ENCODE measurements at regions not wholly inside any gene's neighbourhood (a gene's known extent, or its start where the extent isn't known, plus 50 kb on each side); places are given as distances from the start of the nearest gene placed in this dataset.

GRCh38 chr1:11400567-11400966 is 78.4 kb upstream of the DISP3 start:
- Histone ChIP-seq H3K36me3 (replicated peaks; ENCODE audit: insufficient read depth, low read length) (no peaks in the 10 kb centered on the region), H3K27me3 (replicated peaks; ENCODE audit: insufficient read depth, low read length) (peaks cover 82% of the 10 kb centered on the region), H3F3A (ENCODE audit: insufficient read depth, low read length) (no peaks in the 10 kb centered on the region), H3K9ac (ENCODE audit: low read length) (no peak overlapping the region), H3K9me2 (replicated peaks; ENCODE audit: insufficient read depth, low read length) (no peaks in the 10 kb centered on the region), H3K79me2 (ENCODE audit: low read length) (no peaks in the 10 kb centered on the region), H3K9me3 (replicated peaks; ENCODE audit: insufficient read depth, low read length) (no peaks in the 10 kb centered on the region), H2AFZ (ENCODE audit: low read length) (no peak overlapping the region), H3K4me3 (ENCODE audit: low read length) (no peak overlapping the region), H4K20me1 (ENCODE audit: insufficient read depth, low read length) (no peaks in the 10 kb centered on the region), H3K4me2 (ENCODE audit: low read depth, low read length) (no peak overlapping the region), H3K27ac (ENCODE audit: low read length) (no peak overlapping the region), H3K4me1 (ENCODE audit: low read length) (no peaks in the 10 kb centered on the region)
- DNase-seq = no peak
- TF ChIP-seq CTCF (IDR thresholded peaks at IDR 0.05; ENCODE audit: low read length) = no peak
- TF ChIP-seq EZH2phosphoT487 (IDR thresholded peaks at IDR 0.05; ENCODE audit: low read length) = no peak
- no peak for TF ChIP-seq EZH2 (optimal IDR thresholded peaks at IDR 0.05; ENCODE audit: low read depth, low read length)

- no peak overlapping the region for H3K27ac ChIP-seq (ENCODE audit: low read length)
- H4K20me1 ChIP-seq (ENCODE audit: insufficient read depth, low read length) = no peaks in the 10 kb centered on the region
- no peak overlapping the region for H3K4me2 ChIP-seq (ENCODE audit: low read depth, low read length)
- no peaks in the 10 kb centered on the region for H3K79me2 ChIP-seq (ENCODE audit: low read length)
- no peak overlapping the region for H3K9ac ChIP-seq (ENCODE audit: low read length)
- H3K4me3 ChIP-seq (ENCODE audit: low read length) = no peak overlapping the region
- no peaks in the 10 kb centered on the region for H3K9me2 ChIP-seq (replicated peaks; ENCODE audit: insufficient read depth, low read length)
- TF ChIP-seq EZH2 (optimal IDR thresholded peaks at IDR 0.05; ENCODE audit: low read depth, low read length) = no peak
- TF ChIP-seq EZH2phosphoT487 (IDR thresholded peaks at IDR 0.05; ENCODE audit: low read length) = no peak
- no peak for TF ChIP-seq CTCF (IDR thresholded peaks at IDR 0.05; ENCODE audit: low read length)
- peaks cover 80% of the 10 kb centered on the region for H3K27me3 ChIP-seq (replicated peaks; ENCODE audit: insufficient read depth, low read length)
- no peaks in the 10 kb centered on the region for H3K9me3 ChIP-seq (replicated peaks; ENCODE audit: insufficient read depth, low read length)
- no peak for DNase-seq
- H3K36me3 ChIP-seq (replicated peaks; ENCODE audit: insufficient read depth, low read length) = no peaks in the 10 kb centered on the region
- no peaks in the 10 kb centered on the region for H3F3A ChIP-seq (ENCODE audit: insufficient read depth, low read length)
- no peaks in the 10 kb centered on the region for H3K4me1 ChIP-seq (ENCODE audit: low read length)
- H2AFZ ChIP-seq (ENCODE audit: low read length) = no peak overlapping the region
Measured at GRCh38 chr1:11406845-11407244, 72.1 kb upstream of the DISP3 start.

- Histone ChIP-seq H3K9me3 (replicated peaks; ENCODE audit: insufficient read depth, low read length) (no peaks in the 10 kb centered on the region), H3K36me3 (replicated peaks; ENCODE audit: insufficient read depth, low read length) (no peaks in the 10 kb centered on the region), H3K4me3 (ENCODE audit: low read length) (no peak overlapping the region), H3K27ac (ENCODE audit: low read length) (no peak overlapping the region), H3K79me2 (ENCODE audit: low read length) (no peaks in the 10 kb centered on the region), H4K20me1 (ENCODE audit: insufficient read depth, low read length) (no peaks in the 10 kb centered on the region), H3K4me2 (ENCODE audit: low read depth, low read length) (no peak overlapping the region), H3K9ac (ENCODE audit: low read length) (no peak overlapping the region), H2AFZ (ENCODE audit: low read length) (no peak overlapping the region), H3F3A (ENCODE audit: insufficient read depth, low read length) (no peaks in the 10 kb centered on the region), H3K27me3 (replicated peaks; ENCODE audit: insufficient read depth, low read length) (peaks cover 78% of the 10 kb centered on the region), H3K4me1 (ENCODE audit: low read length) (no peaks in the 10 kb centered on the region), H3K9me2 (replicated peaks; ENCODE audit: insufficient read depth, low read length) (no peaks in the 10 kb centered on the region)
- TF ChIP-seq CTCF (IDR thresholded peaks at IDR 0.05; ENCODE audit: low read length) = no peak
- no peak for TF ChIP-seq EZH2 (optimal IDR thresholded peaks at IDR 0.05; ENCODE audit: low read depth, low read length)
- no peak for TF ChIP-seq EZH2phosphoT487 (IDR thresholded peaks at IDR 0.05; ENCODE audit: low read length)
- DNase-seq = no peak
Measured at GRCh38 chr1:11407301-11407994, 71.5 kb upstream of the DISP3 start.

Measured in MM.1S (cell line).